HEK293 (cell line): ENCODE measurements at regions not wholly inside any gene's neighbourhood (a gene's known extent, or its start where the extent isn't known, plus 50 kb on each side); places are given as distances from the start of the nearest gene placed in this dataset.

Experiments
- CTCF ChIA-PET: fragments of 350-600 bp; formaldehyde crosslinking; extraction: SDS; loops from one replicate; lab custom pipeline; 2021; ENCODE audit warnings: antibody characterized with exemption; lab: Yijun Ruan, JAX
- POLR2A ChIA-PET: fragments of 300-600 bp; formaldehyde crosslinking; extraction: SDS; loops from one replicate; lab custom pipeline; 2020; ENCODE audit warnings: antibody characterized with exemption, inconsistent platforms; lab: Yijun Ruan, JAX
- H3K27ac ChIP-seq: fragments of 200-500 bp; sonication (Bioruptor generic); 2 replicates; pipeline ENCODE4 v1.5.1; 2014; ENCODE audit warnings: low read depth, low read length, control low read depth, inconsistent platforms; ENCODE audit errors: extremely low read depth
- H3K36me3 ChIP-seq, 2 experiments: fragments of 200-500 bp in 1 of 2; sonication (Bioruptor generic) in 1 of 2; 1 replicate in 1 of 2; 2 replicates in 1 of 2; pipeline ENCODE4 v1.5.1; 2014 to 2017; ENCODE audit warnings: inconsistent platforms in 2 of 2, low read length in 2 of 2; ENCODE audit not compliant: control insufficient read depth in 2 of 2, insufficient read depth in 1 of 2
- H3K4me1 ChIP-seq: fragments of 200-500 bp; sonication (Bioruptor generic); 2 replicates; pipeline ENCODE4 v1.5.1; 2014; ENCODE audit warnings: mild to moderate bottlenecking, low read length, inconsistent platforms; ENCODE audit not compliant: control insufficient read depth, insufficient read depth
- H3K4me3 ChIP-seq: 2 replicates; pipeline ENCODE4 v1.5.1; 2011; ENCODE audit warnings: low read depth, mild to moderate bottlenecking, control low read depth, low read length, moderate library complexity
- H3K9me3 ChIP-seq: fragments of 200-500 bp; sonication (Bioruptor generic); 2 replicates; pipeline ENCODE4 v1.5.1; 2014; ENCODE audit warnings: low read depth, low read length, inconsistent platforms; ENCODE audit not compliant: control insufficient read depth, insufficient read depth
- BCL11B ChIP-seq: fragments of 450-650 bp; formaldehyde crosslinking; IDR thresholded peaks from 2 replicates; pipeline ENCODE4 v1.5.1; 2016; ENCODE audit warnings: low read depth, missing biosample characterization, missing genetic modification characterization
- SP7 ChIP-seq: fragments of 450-650 bp; formaldehyde crosslinking; IDR thresholded peaks from 2 replicates; pipeline ENCODE4 v1.5.1; 2016; ENCODE audit warnings: missing biosample characterization, missing genetic modification characterization
- TCF7L2 ChIP-seq: IDR thresholded peaks from 2 replicates; pipeline ENCODE4 v1.6.1; 2011; ENCODE audit warnings: low read depth, mild to moderate bottlenecking, inconsistent platforms, low read length, moderate library complexity, borderline replicate concordance
- ZBTB26 ChIP-seq: fragments of 450-650 bp; formaldehyde crosslinking; optimal IDR thresholded peaks from 2 replicates; pipeline ENCODE3; 2016; ENCODE audit warnings: missing biosample characterization, mild to moderate bottlenecking, missing genetic modification characterization
- ZBTB6 ChIP-seq: fragments of 450-650 bp; formaldehyde crosslinking; IDR thresholded peaks from 2 replicates; pipeline ENCODE4 v1.5.1; 2017; ENCODE audit warnings: missing biosample characterization, missing genetic modification characterization
- ZFP3 ChIP-seq: fragments of 450-650 bp; formaldehyde crosslinking; IDR thresholded peaks from 2 replicates; pipeline ENCODE4 v1.5.1; 2016; ENCODE audit warnings: low read depth, missing biosample characterization, missing genetic modification characterization
- ZFP41 ChIP-seq: fragments of 450-650 bp; formaldehyde crosslinking; IDR thresholded peaks from 2 replicates; pipeline ENCODE4 v1.5.1; 2016; ENCODE audit warnings: missing biosample characterization, missing genetic modification characterization, borderline replicate concordance
- ZNF121 ChIP-seq: fragments of 450-650 bp; formaldehyde crosslinking; IDR thresholded peaks from 2 replicates; pipeline ENCODE4 v1.5.1; 2016; ENCODE audit warnings: missing biosample characterization, missing genetic modification characterization
- ZNF138 ChIP-seq: fragments of 450-650 bp; formaldehyde crosslinking; IDR thresholded peaks from 2 replicates; pipeline ENCODE4 v1.5.1; 2016; ENCODE audit warnings: missing biosample characterization, missing genetic modification characterization, borderline replicate concordance
- ZNF221 ChIP-seq: fragments of 450-650 bp; formaldehyde crosslinking; IDR thresholded peaks from 2 replicates; pipeline ENCODE4 v1.5.1; 2017; ENCODE audit warnings: missing biosample characterization, missing genetic modification characterization, borderline replicate concordance
- ZNF394 ChIP-seq: fragments of 450-650 bp; formaldehyde crosslinking; IDR thresholded peaks from 2 replicates; pipeline ENCODE4 v1.5.1; 2016; ENCODE audit warnings: missing biosample characterization, missing genetic modification characterization, mild to moderate bottlenecking, moderate library complexity, borderline replicate concordance
- ZNF449 ChIP-seq: fragments of 450-650 bp; formaldehyde crosslinking; IDR thresholded peaks from 2 replicates; pipeline ENCODE4 v1.5.1; 2017; ENCODE audit warnings: missing biosample characterization, mild to moderate bottlenecking, missing genetic modification characterization, moderate library complexity
- ZNF560 ChIP-seq: fragments of 450-650 bp; formaldehyde crosslinking; IDR thresholded peaks from 2 replicates; pipeline ENCODE4 v1.5.1; 2017; ENCODE audit warnings: missing biosample characterization, missing genetic modification characterization, borderline replicate concordance
- ZNF585B ChIP-seq: fragments of 450-650 bp; formaldehyde crosslinking; IDR thresholded peaks from 2 replicates; pipeline ENCODE4 v1.5.1; 2016; ENCODE audit warnings: missing biosample characterization, missing genetic modification characterization
- ZNF600 ChIP-seq: fragments of 450-650 bp; formaldehyde crosslinking; IDR thresholded peaks from 2 replicates; pipeline ENCODE4 v1.5.1; 2016; ENCODE audit warnings: missing biosample characterization, missing genetic modification characterization
- ZNF624 ChIP-seq: fragments of 450-650 bp; formaldehyde crosslinking; IDR thresholded peaks from 2 replicates; pipeline ENCODE4 v1.5.1; 2017; ENCODE audit warnings: missing biosample characterization, missing genetic modification characterization
- ZNF664 ChIP-seq: fragments of 450-650 bp; formaldehyde crosslinking; IDR thresholded peaks from 2 replicates; pipeline ENCODE4 v1.5.1; 2016; ENCODE audit warnings: missing biosample characterization, missing genetic modification characterization
- ZNF843 ChIP-seq: fragments of 450-650 bp; formaldehyde crosslinking; IDR thresholded peaks from 2 replicates; pipeline ENCODE4 v1.5.1; 2016; ENCODE audit warnings: missing biosample characterization, missing genetic modification characterization
- TF ChIP-seq, protein P1 (sequence below): fragments of 450-650 bp; formaldehyde crosslinking; IDR thresholded peaks from 2 replicates; pipeline ENCODE4 v1.5.1; 2016; ENCODE audit warnings: missing biosample characterization, missing genetic modification characterization
- TF ChIP-seq, protein P2 (sequence below): fragments of 450-650 bp; formaldehyde crosslinking; IDR thresholded peaks from 2 replicates; pipeline ENCODE4 v1.5.1; 2016; ENCODE audit warnings: missing biosample characterization, missing genetic modification characterization

DNA sequence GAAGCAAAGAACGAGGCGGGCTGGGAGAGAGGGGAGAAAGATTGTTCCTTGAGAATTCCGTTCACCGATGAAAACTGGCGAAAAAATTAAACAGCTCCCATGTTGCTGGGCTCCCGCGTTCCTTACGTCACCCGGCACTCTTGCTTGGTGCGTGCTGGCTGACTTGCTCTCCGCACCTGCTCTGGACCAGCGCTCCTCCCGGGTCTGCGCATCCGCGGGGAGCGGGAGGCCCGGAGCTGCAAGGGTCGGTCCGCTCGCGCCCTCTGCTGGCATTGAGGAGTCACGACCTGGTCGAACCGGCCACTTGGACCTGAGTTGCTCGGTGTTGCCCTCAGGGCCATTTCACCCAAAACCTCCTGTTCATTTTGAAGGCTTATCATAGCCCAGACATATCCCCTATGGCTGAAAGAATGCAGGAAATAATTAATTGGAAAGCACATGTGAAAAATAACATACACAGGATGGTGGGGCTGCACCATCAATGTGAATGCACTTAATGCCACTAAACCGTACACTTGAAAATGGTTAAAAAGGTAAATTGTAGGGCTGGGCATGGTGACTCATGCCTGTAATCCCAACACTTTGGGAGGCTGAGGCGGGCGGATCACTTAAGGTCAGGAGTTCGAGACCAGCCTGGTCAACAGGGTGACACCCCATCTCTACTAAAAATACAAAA lies 98.9 kb upstream of the BACE2 start (continued):
- TF ChIP-seq, protein P1, sequence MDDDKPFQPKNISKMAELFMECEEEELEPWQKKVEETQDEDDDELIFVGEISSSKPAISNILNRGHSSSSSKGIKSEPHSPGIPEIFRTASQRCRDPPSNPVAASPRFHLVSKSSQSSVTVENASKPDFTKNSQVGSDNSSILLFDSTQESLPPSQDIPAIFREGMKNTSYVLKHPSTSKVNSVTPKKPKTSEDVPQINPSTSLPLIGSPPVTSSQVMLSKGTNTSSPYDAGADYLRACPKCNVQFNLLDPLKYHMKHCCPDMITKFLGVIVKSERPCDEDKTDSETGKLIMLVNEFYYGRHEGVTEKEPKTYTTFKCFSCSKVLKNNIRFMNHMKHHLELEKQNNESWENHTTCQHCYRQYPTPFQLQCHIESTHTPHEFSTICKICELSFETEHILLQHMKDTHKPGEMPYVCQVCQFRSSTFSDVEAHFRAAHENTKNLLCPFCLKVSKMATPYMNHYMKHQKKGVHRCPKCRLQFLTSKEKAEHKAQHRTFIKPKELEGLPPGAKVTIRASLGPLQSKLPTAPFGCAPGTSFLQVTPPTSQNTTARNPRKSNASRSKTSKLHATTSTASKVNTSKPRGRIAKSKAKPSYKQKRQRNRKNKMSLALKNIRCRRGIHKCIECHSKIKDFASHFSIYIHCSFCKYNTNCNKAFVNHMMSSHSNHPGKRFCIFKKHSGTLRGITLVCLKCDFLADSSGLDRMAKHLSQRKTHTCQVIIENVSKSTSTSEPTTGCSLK, result no peak
- no peak for TF ChIP-seq ZFP3 (tag by site-specific recombination)
- TF ChIP-seq, protein P2, sequence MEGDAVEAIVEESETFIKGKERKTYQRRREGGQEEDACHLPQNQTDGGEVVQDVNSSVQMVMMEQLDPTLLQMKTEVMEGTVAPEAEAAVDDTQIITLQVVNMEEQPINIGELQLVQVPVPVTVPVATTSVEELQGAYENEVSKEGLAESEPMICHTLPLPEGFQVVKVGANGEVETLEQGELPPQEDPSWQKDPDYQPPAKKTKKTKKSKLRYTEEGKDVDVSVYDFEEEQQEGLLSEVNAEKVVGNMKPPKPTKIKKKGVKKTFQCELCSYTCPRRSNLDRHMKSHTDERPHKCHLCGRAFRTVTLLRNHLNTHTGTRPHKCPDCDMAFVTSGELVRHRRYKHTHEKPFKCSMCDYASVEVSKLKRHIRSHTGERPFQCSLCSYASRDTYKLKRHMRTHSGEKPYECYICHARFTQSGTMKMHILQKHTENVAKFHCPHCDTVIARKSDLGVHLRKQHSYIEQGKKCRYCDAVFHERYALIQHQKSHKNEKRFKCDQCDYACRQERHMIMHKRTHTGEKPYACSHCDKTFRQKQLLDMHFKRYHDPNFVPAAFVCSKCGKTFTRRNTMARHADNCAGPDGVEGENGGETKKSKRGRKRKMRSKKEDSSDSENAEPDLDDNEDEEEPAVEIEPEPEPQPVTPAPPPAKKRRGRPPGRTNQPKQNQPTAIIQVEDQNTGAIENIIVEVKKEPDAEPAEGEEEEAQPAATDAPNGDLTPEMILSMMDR (tag by site-specific recombination), result peak; percentile 87

DNA sequence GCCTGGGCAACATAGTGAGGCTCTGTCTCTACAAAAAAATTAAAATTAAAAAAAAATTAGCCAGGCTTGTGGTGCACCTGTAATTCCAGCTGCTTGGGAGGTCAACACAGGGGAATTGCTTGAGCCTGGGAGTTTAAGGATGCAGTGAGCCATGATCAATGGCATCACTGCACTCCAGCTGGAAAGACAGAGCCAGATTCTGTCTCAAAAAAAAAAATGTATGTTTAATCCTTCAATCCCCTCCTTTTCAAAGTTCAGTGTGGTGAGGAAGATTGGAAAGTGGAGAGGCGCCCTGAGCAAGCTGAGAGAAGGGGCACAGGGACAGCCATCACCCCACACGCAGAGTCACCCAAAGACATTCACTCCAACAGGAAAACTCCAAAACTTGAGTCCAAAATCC lies 97.7 kb upstream of the BACE2 start:
- Histone ChIP-seq H3K4me1 (no peaks in the 10 kb centered on the region), H3K27ac (no peak overlapping the region), H3K36me3 (no peaks in the 10 kb centered on the region), H3K9me3 (no peaks in the 10 kb centered on the region), H3K4me3 (no peak overlapping the region)
- TF ChIP-seq ZNF221 (tag by site-specific recombination) (no peak), ZNF560 (tag by site-specific recombination) (no peak), ZNF624 (no peak), ZFP41 (no peak), ZNF600 (tag by site-specific recombination) (no peak)
- CTCF ChIA-PET, result interaction anchor here (0.6 to 3.1 kb wide), 16 partner anchors 9 to 941 kb away, joined by 3 to 14 read pairs (median 3); no protein-coding TSS in a partner anchor
- POLR2A ChIA-PET, result no interaction called here

DNA sequence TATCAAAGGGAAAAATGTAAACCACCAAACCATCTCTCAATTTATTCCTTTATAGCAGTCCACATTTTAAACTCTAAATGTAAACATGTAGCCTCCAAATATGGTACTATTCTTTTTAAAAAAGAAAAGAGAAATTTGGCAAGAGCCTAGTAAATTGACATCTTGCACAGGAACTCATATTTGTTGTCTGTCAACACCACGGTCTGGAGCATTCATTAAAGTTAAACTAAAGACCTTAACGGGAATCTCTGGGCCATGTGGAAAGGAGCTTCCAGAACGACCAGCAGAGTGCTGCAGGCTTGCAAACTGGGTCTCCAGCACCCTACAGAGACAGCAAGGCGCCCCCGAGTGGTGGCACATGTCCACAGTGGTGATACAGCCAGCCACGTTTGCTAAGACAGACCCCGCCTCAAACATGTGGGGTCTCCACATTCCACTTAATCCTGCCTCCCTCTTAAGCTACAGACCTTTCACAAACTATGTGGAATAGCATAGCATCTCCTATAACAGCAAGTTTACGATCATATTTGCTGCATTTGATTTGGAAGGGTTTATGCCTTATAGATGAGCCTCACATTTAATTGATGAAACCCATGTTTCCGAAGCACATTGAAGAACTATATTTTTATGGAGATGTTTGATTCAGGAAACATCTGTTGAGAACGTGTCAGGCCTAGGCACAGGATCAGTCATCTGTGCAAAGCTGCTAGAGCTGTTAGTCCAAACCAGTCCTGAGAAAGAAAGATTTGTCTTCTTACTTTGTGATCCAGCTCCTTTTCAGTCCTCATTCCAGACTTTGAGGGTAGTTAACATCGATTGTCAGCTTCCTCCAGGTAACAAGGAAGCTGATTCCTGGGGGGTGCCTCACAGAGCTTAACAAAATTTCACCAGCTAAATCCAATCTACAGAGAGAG lies 96.4 kb upstream of the BACE2 start:
- Histone ChIP-seq H3K27ac (no peak overlapping the region), H3K36me3 (no peaks in the 10 kb centered on the region), H3K4me3 (no peak overlapping the region), H3K9me3 (no peaks in the 10 kb centered on the region), H3K4me1 (no peaks in the 10 kb centered on the region)
- CTCF ChIA-PET, result interaction anchor here (0.6 to 3.1 kb wide), 20 partner anchors 9 to 1561 kb away, joined by 3 to 14 read pairs (median 4); no protein-coding TSS in a partner anchor
- POLR2A ChIA-PET, result no interaction called here
- TF ChIP-seq ZNF585B, result no peak
- no peak for TF ChIP-seq ZNF449 (tag by site-specific recombination)
- no peak for TF ChIP-seq ZNF843 (tag by site-specific recombination)
- TF ChIP-seq BCL11B (tag by site-specific recombination), result no peak
- TF ChIP-seq, protein P1, result no peak
- TF ChIP-seq ZBTB6 (tag by site-specific recombination), result no peak
- TF ChIP-seq ZNF121, result no peak
- no peak for TF ChIP-seq TCF7L2
- TF ChIP-seq ZNF664 (tag by site-specific recombination), result no peak
- TF ChIP-seq ZNF394 (tag by site-specific recombination), result no peak
- no peak for TF ChIP-seq SP7 (tag by site-specific recombination)
- no peak for TF ChIP-seq ZBTB26
- TF ChIP-seq ZNF138 (tag by site-specific recombination), result no peak
